ENCODE measurements at regions not wholly inside any gene's neighbourhood (a gene's known extent, or its start where the extent isn't known, plus 50 kb on each side); places are given as distances from the start of the nearest gene placed in this dataset.

- TF ChIP-seq, protein P1, sequence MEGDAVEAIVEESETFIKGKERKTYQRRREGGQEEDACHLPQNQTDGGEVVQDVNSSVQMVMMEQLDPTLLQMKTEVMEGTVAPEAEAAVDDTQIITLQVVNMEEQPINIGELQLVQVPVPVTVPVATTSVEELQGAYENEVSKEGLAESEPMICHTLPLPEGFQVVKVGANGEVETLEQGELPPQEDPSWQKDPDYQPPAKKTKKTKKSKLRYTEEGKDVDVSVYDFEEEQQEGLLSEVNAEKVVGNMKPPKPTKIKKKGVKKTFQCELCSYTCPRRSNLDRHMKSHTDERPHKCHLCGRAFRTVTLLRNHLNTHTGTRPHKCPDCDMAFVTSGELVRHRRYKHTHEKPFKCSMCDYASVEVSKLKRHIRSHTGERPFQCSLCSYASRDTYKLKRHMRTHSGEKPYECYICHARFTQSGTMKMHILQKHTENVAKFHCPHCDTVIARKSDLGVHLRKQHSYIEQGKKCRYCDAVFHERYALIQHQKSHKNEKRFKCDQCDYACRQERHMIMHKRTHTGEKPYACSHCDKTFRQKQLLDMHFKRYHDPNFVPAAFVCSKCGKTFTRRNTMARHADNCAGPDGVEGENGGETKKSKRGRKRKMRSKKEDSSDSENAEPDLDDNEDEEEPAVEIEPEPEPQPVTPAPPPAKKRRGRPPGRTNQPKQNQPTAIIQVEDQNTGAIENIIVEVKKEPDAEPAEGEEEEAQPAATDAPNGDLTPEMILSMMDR (IDR thresholded peaks at IDR 0.05 in 4 of 5, conservative IDR thresholded peaks at IDR 0.05 in 1 of 5) = no peak
- TF ChIP-seq POLR2A (IDR thresholded peaks at IDR 0.05) = no peak
These were observed 76.5 kb downstream of the MSX1 start for GRCh38 chr4:4935974-4936373.
